ENCODE measurements at regions not wholly inside any gene's neighbourhood (a gene's known extent, or its start where the extent isn't known, plus 50 kb on each side); places are given as distances from the start of the nearest gene placed in this dataset.

DNA sequence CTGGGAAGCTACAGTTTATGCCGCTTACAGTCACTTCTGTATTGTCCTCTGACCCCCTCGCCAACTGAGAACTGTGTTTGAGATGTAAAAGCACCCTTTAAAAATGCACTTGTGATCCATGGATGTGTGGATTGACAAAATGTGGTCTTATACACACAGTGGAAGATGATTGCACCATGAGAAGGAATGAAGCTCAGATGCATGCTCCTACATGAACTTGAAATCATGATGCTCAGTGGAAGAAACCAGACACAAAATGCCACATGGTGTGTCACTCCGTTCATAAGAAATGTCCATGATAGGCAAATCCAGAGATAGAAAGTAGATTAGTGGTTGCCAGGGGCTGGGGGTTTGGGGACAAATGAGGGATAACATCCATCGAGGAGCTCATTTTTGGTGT, 58.0 kb downstream of the PITPNM2 start:
- TF ChIP-seq, protein P1, sequence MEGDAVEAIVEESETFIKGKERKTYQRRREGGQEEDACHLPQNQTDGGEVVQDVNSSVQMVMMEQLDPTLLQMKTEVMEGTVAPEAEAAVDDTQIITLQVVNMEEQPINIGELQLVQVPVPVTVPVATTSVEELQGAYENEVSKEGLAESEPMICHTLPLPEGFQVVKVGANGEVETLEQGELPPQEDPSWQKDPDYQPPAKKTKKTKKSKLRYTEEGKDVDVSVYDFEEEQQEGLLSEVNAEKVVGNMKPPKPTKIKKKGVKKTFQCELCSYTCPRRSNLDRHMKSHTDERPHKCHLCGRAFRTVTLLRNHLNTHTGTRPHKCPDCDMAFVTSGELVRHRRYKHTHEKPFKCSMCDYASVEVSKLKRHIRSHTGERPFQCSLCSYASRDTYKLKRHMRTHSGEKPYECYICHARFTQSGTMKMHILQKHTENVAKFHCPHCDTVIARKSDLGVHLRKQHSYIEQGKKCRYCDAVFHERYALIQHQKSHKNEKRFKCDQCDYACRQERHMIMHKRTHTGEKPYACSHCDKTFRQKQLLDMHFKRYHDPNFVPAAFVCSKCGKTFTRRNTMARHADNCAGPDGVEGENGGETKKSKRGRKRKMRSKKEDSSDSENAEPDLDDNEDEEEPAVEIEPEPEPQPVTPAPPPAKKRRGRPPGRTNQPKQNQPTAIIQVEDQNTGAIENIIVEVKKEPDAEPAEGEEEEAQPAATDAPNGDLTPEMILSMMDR (IDR thresholded peaks at IDR 0.05), result no peak
- TF ChIP-seq POLR2A (IDR thresholded peaks at IDR 0.05), result no peak

Measured in upper lobe of left lung (tissue), 4 donors.